Erythroblast (primary cell): ENCODE measurements at regions not wholly inside any gene's neighbourhood (a gene's known extent, or its start where the extent isn't known, plus 50 kb on each side); places are given as distances from the start of the nearest gene placed in this dataset.

Experiments used
- DNase-seq, 2 experiments: peaks; one replicate each; lab custom pipeline; 2025; lab: John Stamatoyannopoulos, UW
- GATA1 ChIP-seq: IDR thresholded peaks from 2 replicates; pipeline ENCODE4 v1.6.1; 2011; ENCODE audit warnings: low read depth, mild to moderate bottlenecking, control low read depth, low read length, moderate library complexity
- POLR2A ChIP-seq: IDR thresholded peaks from 2 replicates; pipeline ENCODE4 v1.6.1; 2011; ENCODE audit warnings: mild to moderate bottlenecking, low read length

DNA sequence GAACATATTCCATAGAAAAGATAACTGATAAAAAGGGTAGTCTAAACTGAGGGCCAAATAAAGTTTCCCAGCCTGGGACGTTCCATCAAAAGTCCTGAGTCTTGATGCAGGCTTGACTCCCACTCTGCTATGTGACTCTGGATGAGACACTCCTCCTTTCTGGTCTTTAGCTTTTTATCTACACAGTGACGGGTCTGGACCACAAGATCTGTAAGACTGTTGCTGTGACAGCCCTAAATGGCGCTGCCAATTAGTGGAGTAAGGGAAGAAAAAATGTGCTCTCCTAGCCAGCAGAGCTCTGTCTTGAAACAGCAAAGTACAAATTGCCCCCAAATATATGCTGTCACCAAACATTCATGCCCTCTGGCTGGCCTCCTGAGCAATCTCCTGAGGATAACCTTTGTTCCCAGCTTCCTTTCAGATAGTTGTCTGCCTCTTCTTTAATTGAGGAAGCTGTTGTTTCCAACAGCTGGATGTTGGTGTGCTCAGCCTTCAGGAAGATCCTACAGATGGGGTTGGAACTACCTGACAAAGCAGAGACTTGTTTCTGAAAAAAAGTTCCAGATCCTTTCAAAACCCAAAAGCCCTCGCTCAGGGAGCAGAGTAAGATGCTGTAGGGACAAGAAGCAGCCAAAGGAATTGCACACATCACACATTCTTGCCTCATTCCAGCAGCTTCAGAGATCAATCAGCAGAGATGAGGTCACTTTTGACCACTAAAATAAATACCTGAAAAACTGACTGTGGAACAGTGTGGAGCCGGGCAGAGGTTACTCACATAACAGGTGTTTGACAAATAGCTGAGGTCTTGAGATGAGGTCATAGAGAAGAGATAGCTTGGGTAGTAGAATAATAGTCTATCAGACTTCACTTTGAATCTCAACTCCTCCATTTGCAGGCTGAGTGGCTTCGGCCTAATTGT, 383.4 kb upstream of the FGF13 start:
- TF ChIP-seq GATA1 (no peak), POLR2A (no peak)
- DNase-seq = no peak

- DNase-seq = no peak
- TF ChIP-seq POLR2A = no peak
- no peak for TF ChIP-seq GATA1
Observed at GRCh38 chrX:139093201-139093600, 381.7 kb upstream of the FGF13 start.

GRCh38 chrX:139091878-139092277, 380.4 kb upstream of the FGF13 start:
- TF ChIP-seq GATA1 (no peak), POLR2A (no peak)
- DNase-seq = no peak

- no peak for DNase-seq
- TF ChIP-seq POLR2A (no peak), GATA1 (no peak)
Observed at GRCh38 chrX:139091066-139091465, 379.5 kb upstream of the FGF13 start.

- DNase-seq = no peak
- TF ChIP-seq GATA1 (no peak), POLR2A (no peak)
Observed at GRCh38 chrX:139086246-139086645, 374.7 kb upstream of the FGF13 start.

GRCh38 chrX:139085404-139085803, 373.9 kb upstream of the FGF13 start:
- no peak for TF ChIP-seq GATA1
- TF ChIP-seq POLR2A = no peak

GRCh38 chrX:139083191-139083590, 371.7 kb upstream of the FGF13 start:
- DNase-seq = no peak
- no peak for TF ChIP-seq GATA1
- TF ChIP-seq POLR2A = no peak

More at GRCh38 chrX:139085404-139085803, 373.9 kb upstream of the FGF13 start:
- DNase-seq = no peak

DNA sequence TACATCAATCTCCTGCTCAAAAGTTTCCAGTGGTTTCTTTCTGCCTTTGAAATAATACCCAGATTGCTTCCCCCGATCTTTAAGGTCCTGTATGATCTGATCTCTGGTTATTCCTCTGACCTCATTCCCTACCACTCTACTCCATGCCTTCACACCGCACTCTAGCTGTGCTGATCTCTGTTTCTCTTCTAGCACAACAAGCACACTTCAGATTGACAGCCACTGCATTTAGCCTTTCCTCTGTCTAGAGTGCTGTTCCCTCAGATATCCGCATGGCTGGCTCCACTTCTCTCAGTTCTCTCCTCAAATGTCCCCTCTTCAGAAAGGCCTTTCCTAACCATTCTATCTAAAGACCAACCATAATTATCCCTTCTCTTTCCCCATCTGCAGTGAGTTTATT, 370.4 kb upstream of the FGF13 start:
- no peak for TF ChIP-seq GATA1
- TF ChIP-seq POLR2A = no peak

GRCh38 chrX:139079789-139080188, 368.3 kb upstream of the FGF13 start:
- TF ChIP-seq GATA1 (no peak), POLR2A (no peak)
- no peak for DNase-seq

More for the DNA sequence above, 370.4 kb upstream of the FGF13 start:
- DNase-seq = no peak

GRCh38 chrX:139078761-139079280, 367.3 kb upstream of the FGF13 start:
- TF ChIP-seq POLR2A (no peak), GATA1 (no peak)
- no peak for DNase-seq

DNA sequence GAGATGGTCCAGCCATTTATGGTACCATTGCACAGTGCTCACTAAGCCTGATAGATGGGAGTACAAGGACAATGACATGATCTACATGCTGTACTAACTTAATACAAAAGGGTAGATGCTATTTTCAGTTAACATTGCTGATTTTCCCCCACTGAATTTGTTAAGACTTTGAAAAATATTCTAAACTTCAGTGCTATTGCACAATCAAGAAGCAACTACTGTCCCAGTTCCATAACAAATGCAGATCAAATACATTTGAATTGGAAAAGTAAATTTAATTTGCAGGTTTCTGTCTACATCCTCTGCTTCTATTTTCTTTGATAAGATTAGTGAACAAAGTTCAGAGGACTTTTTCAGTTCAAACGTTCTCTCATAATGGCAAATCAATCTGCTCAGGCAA, 366.8 kb upstream of the FGF13 start:
- TF ChIP-seq GATA1 (no peak), POLR2A (no peak)
- DNase-seq = no peak

DNA sequence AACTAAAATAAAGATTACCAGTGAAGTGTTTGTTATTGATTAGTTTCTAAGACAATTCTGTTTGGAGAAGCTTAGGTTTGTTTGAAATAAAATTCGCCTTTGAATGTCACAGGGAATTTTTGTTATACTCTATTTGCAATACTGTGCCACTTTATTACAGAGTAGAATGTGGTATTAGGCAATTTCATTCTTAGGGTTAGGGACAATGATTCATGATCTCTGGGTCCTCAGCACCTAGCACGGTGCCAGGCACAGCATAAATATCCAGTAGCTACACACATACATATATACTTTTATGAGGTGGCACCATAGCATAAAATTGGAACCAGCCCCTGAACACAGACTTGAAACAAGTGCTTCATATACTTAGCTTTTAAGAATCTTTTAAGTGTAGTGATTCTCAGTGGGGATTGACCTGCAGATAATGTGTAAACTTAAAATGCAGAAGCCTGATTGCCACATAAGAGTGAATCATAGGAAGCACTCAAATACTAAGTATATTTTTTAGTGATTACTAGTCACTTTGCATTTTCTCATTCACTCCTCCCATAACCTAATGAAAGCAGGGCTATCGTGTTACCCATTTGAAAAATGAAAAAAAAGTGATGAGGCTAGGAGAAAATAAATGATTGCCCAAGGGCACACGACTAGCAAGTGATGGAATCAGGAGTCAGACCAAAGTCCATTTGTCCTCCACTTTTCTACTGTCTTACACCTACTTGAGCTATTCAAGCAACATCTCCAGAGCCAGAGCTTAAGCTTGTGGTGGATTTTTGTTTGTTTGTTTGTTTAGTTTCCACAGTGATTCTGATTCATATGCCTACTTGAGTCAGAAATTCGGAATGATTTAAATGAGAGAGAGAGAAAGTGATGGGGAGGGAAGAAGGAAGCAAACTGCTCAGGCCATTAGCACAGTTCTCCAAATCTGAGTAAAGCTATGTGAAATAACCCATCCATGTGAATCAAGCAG, 366.0 kb upstream of the FGF13 start:
- no peak for TF ChIP-seq POLR2A
- no peak for TF ChIP-seq GATA1
- no peak for DNase-seq

DNA sequence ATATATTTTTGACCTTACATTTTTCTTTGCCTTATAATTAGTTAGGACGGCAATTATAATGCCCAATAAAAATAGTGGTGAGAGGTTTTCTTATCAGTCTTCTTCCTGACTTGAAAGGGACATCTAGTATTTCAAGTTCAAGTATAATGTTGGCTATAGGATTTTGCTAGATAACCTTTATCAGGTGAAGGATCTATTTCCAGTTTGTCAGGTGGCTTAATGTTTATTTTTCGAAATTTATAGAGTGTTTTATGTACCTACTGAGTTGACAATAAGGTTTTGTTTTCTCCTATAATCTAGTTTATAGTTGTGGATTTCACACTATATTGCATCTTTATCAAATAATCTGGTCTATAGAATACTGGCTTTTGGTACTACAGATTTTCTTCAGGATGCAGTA, 351.8 kb upstream of the FGF13 start:
- TF ChIP-seq POLR2A (no peak), GATA1 (no peak)
- no peak for DNase-seq

DNA sequence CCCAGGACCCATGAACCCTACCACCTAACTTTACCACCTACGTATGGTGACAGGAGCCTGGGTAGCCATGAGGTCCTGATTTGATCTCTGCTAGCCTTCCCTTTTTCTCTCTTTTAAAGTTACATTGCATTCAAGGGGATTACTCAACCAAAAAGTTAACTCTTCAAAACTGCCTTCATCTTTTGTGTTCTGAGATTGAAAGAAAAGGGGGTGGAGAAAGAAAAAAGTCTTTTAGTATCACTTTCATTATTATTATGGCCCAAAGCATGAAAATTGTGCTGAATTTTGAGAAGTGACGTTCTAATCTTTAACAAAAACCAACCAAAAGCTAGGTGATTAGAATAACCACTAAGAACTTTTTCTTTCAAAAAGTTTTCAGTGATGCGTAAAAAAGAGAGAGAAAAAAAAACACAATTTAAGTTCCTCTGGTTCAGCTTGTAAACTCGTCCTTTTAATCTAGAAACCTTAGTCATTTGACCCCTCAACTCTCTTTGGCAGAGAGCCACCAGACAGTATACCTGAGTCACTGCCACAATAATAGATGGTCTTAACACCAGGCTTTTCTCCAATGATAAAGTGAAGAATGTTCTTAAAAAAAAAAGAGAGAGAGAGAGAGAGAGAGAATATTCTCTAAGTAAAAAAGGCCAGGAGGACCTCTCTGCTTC, 347.4 kb upstream of the FGF13 start:
- no peak for DNase-seq
- TF ChIP-seq GATA1 (no peak), POLR2A (no peak)
